K562 (cell line): ENCODE measurements at regions not wholly inside any gene's neighbourhood (a gene's known extent, or its start where the extent isn't known, plus 50 kb on each side); places are given as distances from the start of the nearest gene placed in this dataset.

Experiments used
- ATAC-seq: fragments of 200-7000 bp; cut with Tn5 transposase; 3 replicates; pipeline ENCODE4 v1.9.1; 2020; ENCODE audit warnings: moderate library complexity
- BruUV-seq: library from RNA; stranded (reverse); fragments of 400-500 nt; replicated peaks from 2 replicates; lab custom pipeline; 2021; lab: Mats Ljungman, UMichigan
- CTCF ChIA-PET: fragments of 300-600 bp; formaldehyde crosslinking; extraction: SDS; loops from one replicate; lab custom pipeline; 2021; ENCODE audit warnings: low intra/inter-chr PET ratio; lab: Yijun Ruan, JAX
- POLR2A ChIA-PET: fragments of 300-600, 350-650 bp; sonication (Branson Sonifier 250); formaldehyde crosslinking; extraction: SDS; loops from one replicate; lab custom pipeline; 2021; ENCODE audit warnings: antibody characterized with exemption, inconsistent platforms; lab: Yijun Ruan, JAX
- DNase-seq, 4 experiments: peaks; one replicate each; pipeline versions ENCODE4 v3.0.0 to v3.0.0-alpha.2; 2011 to 2018; ENCODE audit warnings: low spot score in 3 of 4, mixed read lengths in 3 of 4; ENCODE audit errors: extremely low read depth in 1 of 4
- FAIRE-seq: peaks from 2 replicates; lab custom pipeline; 2011; peaks lifted over from hg19 to GRCh38; lab: Jason Lieb, UNC
- H2AFZ ChIP-seq: 2 replicates; pipeline ENCODE4 v1.6.0; 2011; ENCODE audit warnings: low read depth, low read length, control low read depth, inconsistent platforms
- H3K27ac ChIP-seq: fragments of 200-600 bp; 3 replicates; pipeline ENCODE4 v1.8.0; 2011; ENCODE audit warnings: low read depth, mild to moderate bottlenecking, control low read depth, inconsistent platforms, low read length, moderate library complexity, mixed read lengths; ENCODE audit errors: extremely low read depth
- H3K27me3 ChIP-seq, 2 experiments: fragments of 300-600 bp in 1 of 2; 2 replicates in 1 of 2; 3 replicates in 1 of 2; pipeline versions ENCODE4 v1.6.0 to v1.8.0; 2011; ENCODE audit warnings: inconsistent platforms in 2 of 2, low read length in 2 of 2, mild to moderate bottlenecking in 1 of 2, mixed read lengths in 1 of 2, moderate library complexity in 1 of 2; ENCODE audit not compliant: control insufficient read depth in 2 of 2, insufficient read depth in 2 of 2
- H3K36me3 ChIP-seq: fragments of 300-600 bp; 3 replicates; pipeline ENCODE4 v1.8.0; 2011; ENCODE audit warnings: mild to moderate bottlenecking, low read length, inconsistent platforms; ENCODE audit not compliant: control insufficient read depth, insufficient read depth
- H3K4me1 ChIP-seq, 2 experiments: fragments of 200-600 bp in 1 of 2; replicated peaks in 1 of 2; 2 replicates in 1 of 2; 3 replicates in 1 of 2; pipeline versions ENCODE4 v1.5.1 to v1.8.0; 2011; ENCODE audit warnings: inconsistent platforms in 2 of 2, low read length in 2 of 2, mild to moderate bottlenecking in 1 of 2, mixed read lengths in 1 of 2, moderate library complexity in 1 of 2; ENCODE audit not compliant: control insufficient read depth in 2 of 2, insufficient read depth in 2 of 2
- H3K4me2 ChIP-seq: 2 replicates; pipeline ENCODE4 v1.6.1; 2011; ENCODE audit warnings: low read length, control low read depth, inconsistent platforms, mixed read lengths; ENCODE audit not compliant: insufficient read depth
- H3K4me3 ChIP-seq: fragments of 200-600 bp; sonication (generic), shearing (Covaris generic); 2 replicates; pipeline ENCODE4 v1.5.1; 2016; ENCODE audit warnings: control low read depth, inconsistent platforms
- H3K79me2 ChIP-seq: fragments of 200-600 bp; 3 replicates; pipeline ENCODE4 v1.8.0; 2011; ENCODE audit warnings: low read length, inconsistent platforms; ENCODE audit not compliant: control insufficient read depth, insufficient read depth
- H3K9ac ChIP-seq, 2 experiments: 2 replicates each; pipeline versions ENCODE4 v1.6.0 to v1.6.1; 2011; ENCODE audit warnings: low read depth in 2 of 2, low read length in 2 of 2, control low read depth in 1 of 2, inconsistent platforms in 1 of 2, mild to moderate bottlenecking in 1 of 2, mixed read lengths in 1 of 2; ENCODE audit not compliant: insufficient read depth in 1 of 2
- H3K9me1 ChIP-seq: one replicate; pipeline ENCODE4 v1.6.0; 2011; ENCODE audit warnings: inconsistent platforms, mild to moderate bottlenecking, low read length, moderate library complexity; ENCODE audit not compliant: control insufficient read depth, insufficient read depth
- H3K9me3 ChIP-seq: replicated peaks from 2 replicates; pipeline ENCODE4 v1.5.1; 2011; ENCODE audit warnings: low read depth, low read length, inconsistent platforms; ENCODE audit not compliant: control insufficient read depth, insufficient read depth
- H4K20me1 ChIP-seq: replicated peaks from 2 replicates; pipeline ENCODE4 v1.6.1; 2011; ENCODE audit warnings: low read length, inconsistent platforms, mixed read lengths; ENCODE audit not compliant: control insufficient read depth, insufficient read depth
- ARID3B ChIP-seq: fragments of 250-450 bp; sonication (Bioruptor Pico); IDR thresholded peaks from 2 replicates; pipeline ENCODE4 v1.4.0; 2020; ENCODE audit warnings: borderline replicate concordance
- CHD4 ChIP-seq: fragments of 200-600 bp; sonication (generic); IDR thresholded peaks from 3 replicates; pipeline ENCODE4 v1.6.1; 2012; ENCODE audit warnings: low read depth, mild to moderate bottlenecking, mixed read lengths, low read length, inconsistent platforms; ENCODE audit not compliant: insufficient read depth, insufficient replicate concordance, poor library complexity, severe bottlenecking
- ETV1 ChIP-seq: fragments of 450-650 bp; conservative IDR thresholded peaks from 2 replicates; pipeline ENCODE4 v1.6.1; 2016; ENCODE audit warnings: missing genetic modification characterization, control low read depth, low read depth, missing compliant biosample characterization
- MCM7 ChIP-seq, 2 experiments: fragments of 450-650 bp; IDR thresholded peaks; 2 replicates each; pipeline ENCODE4 v1.6.1; 2016 to 2018
- PREB ChIP-seq: sonication (generic); formaldehyde crosslinking; IDR thresholded peaks from 2 replicates; pipeline ENCODE4 v1.8.1; 2023; ENCODE audit warnings: mild to moderate bottlenecking, missing genetic modification reagents
- THAP12 ChIP-seq: fragments of 250-450 bp; sonication (Bioruptor Pico); IDR thresholded peaks from 2 replicates; pipeline ENCODE4 v1.9.0; 2021; ENCODE audit warnings: mild to moderate bottlenecking, inconsistent platforms
- THAP7 ChIP-seq: fragments of 250-450 bp; sonication (Bioruptor Pico); IDR thresholded peaks from 2 replicates; pipeline ENCODE4 v1.5.0; 2021
- ZFP36 ChIP-seq: fragments of 150-350 bp; IDR thresholded peaks from 2 replicates; pipeline ENCODE4 v1.6.1; 2018; ENCODE audit warnings: low read length, low read depth; ENCODE audit not compliant: partially characterized antibody
- ZNF395 ChIP-seq: fragments of 200-800 bp; sonication (Bioruptor generic); IDR thresholded peaks from 2 replicates; pipeline ENCODE4 v1.6.1; 2017; ENCODE audit warnings: missing genetic modification characterization, missing compliant biosample characterization
- ZNF740 ChIP-seq, 3 experiments: fragments of 200-800 bp in 1 of 3; sonication (Bioruptor generic) in 1 of 3; sonication (generic) in 1 of 3; formaldehyde crosslinking in 1 of 3; IDR thresholded peaks; 2 replicates each; pipeline versions ENCODE4 v1.6.1 to v1.8.0; 2016 to 2022; ENCODE audit warnings: mild to moderate bottlenecking in 2 of 3, missing compliant biosample characterization in 2 of 3, missing genetic modification characterization in 2 of 3, missing genetic modification reagents in 1 of 3
- WGBS: fragments of 100-300 bp; shearing (Covaris generic); methylation state at CpG from one replicate; pipeline ENCODE4 v1.1.6; 2016; ENCODE audit warnings: low coverage, mixed read lengths; ENCODE audit not compliant: insufficient coverage; ENCODE audit errors: missing lambda C conversion rate; 5-methylcytosine and 5-hydroxymethylcytosine counted together
- in situ Hi-C: fragments of 300-500 bp; cut with MboI; formaldehyde crosslinking; loops from 4 replicates; pipeline ENCODE4 v1.15.0; 2018; ENCODE audit warnings: inconsistent platforms, mixed read lengths
- intact Hi-C: fragments of 100-400 bp; cut with micrococcal nuclease; formaldehyde crosslinking; loops from 2 replicates; pipeline ENCODE4 v1.14.2; 2022
- TF ChIP-seq, protein P1 (sequence below): fragments of 450-650 bp; conservative IDR thresholded peaks from 2 replicates; pipeline ENCODE4 v1.6.1; 2016; ENCODE audit warnings: missing genetic modification characterization, low read depth, mild to moderate bottlenecking, missing compliant biosample characterization, moderate library complexity

- Histone ChIP-seq H3K4me3 (no peak overlapping the region), H3K9me3 (no peaks in the 10 kb centered on the region), H3K9me1 (no peaks in the 10 kb centered on the region), H3K79me2 (no peaks in the 10 kb centered on the region), H3K36me3 (no peaks in the 10 kb centered on the region), H3K4me1 (no peaks in the 10 kb centered on the region), H3K27ac (no peak overlapping the region), H3K9ac (no peak overlapping the region), H4K20me1 (no peaks in the 10 kb centered on the region), H3K4me2 (no peak overlapping the region), H2AFZ (no peak overlapping the region), H3K27me3 (no peaks in the 10 kb centered on the region)
- ChIA-PET CTCF (no interaction called here), POLR2A (interaction anchor here (0.8 kb wide), 1 partner anchor 12 kb away, joined by 3 read pairs; no protein-coding TSS in a partner anchor)
- no peak for ATAC-seq
- intact Hi-C loops, result no loop called here
- DNase-seq, result no peak
- no peak for FAIRE-seq
- in situ Hi-C loops, result no loop called here
- 3% methylated on average over 5 of the region's 5 CpGs for WGBS
- BruUV-seq, result no TSS peak
- no peak for TF ChIP-seq MCM7 (IDR thresholded peaks at IDR 0.05)
- TF ChIP-seq ZFP36, result no peak
- no peak for TF ChIP-seq THAP12 (CRISPR knock-in tag)
- TF ChIP-seq ZNF740 (CRISPR knock-in tag; IDR thresholded peaks at IDR 0.05), result no peak
- TF ChIP-seq ZNF740 (tag; IDR thresholded peaks at IDR 0.05), result no peak
- no peak for TF ChIP-seq ARID3B (CRISPR knock-in tag)
- TF ChIP-seq, protein P1, sequence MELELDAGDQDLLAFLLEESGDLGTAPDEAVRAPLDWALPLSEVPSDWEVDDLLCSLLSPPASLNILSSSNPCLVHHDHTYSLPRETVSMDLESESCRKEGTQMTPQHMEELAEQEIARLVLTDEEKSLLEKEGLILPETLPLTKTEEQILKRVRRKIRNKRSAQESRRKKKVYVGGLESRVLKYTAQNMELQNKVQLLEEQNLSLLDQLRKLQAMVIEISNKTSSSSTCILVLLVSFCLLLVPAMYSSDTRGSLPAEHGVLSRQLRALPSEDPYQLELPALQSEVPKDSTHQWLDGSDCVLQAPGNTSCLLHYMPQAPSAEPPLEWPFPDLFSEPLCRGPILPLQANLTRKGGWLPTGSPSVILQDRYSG (tag), result no peak
- TF ChIP-seq THAP7 (CRISPR knock-in tag), result no peak
- no peak for TF ChIP-seq ETV1 (tag)
- no peak for TF ChIP-seq PREB (CRISPR knock-in tag)
- no peak for TF ChIP-seq ZNF395 (CRISPR knock-in tag)
- TF ChIP-seq CHD4, result no peak
Observed at GRCh38 chr10:83166344-83166743, 973.0 kb upstream of the GHITM start.
